ENCODE measurements at regions not wholly inside any gene's neighbourhood (a gene's known extent, or its start where the extent isn't known, plus 50 kb on each side); places are given as distances from the start of the nearest gene placed in this dataset.

- no peak for TF ChIP-seq GATA3 (IDR thresholded peaks at IDR 0.05; ENCODE audit: low read depth, low read length)
- no peak for TF ChIP-seq GATA2 (IDR thresholded peaks at IDR 0.05; ENCODE audit: low read depth, low read length)
These were observed 111.7 kb upstream of the TMEM161B start for GRCh38 chr5:88380332-88380731.

DNA sequence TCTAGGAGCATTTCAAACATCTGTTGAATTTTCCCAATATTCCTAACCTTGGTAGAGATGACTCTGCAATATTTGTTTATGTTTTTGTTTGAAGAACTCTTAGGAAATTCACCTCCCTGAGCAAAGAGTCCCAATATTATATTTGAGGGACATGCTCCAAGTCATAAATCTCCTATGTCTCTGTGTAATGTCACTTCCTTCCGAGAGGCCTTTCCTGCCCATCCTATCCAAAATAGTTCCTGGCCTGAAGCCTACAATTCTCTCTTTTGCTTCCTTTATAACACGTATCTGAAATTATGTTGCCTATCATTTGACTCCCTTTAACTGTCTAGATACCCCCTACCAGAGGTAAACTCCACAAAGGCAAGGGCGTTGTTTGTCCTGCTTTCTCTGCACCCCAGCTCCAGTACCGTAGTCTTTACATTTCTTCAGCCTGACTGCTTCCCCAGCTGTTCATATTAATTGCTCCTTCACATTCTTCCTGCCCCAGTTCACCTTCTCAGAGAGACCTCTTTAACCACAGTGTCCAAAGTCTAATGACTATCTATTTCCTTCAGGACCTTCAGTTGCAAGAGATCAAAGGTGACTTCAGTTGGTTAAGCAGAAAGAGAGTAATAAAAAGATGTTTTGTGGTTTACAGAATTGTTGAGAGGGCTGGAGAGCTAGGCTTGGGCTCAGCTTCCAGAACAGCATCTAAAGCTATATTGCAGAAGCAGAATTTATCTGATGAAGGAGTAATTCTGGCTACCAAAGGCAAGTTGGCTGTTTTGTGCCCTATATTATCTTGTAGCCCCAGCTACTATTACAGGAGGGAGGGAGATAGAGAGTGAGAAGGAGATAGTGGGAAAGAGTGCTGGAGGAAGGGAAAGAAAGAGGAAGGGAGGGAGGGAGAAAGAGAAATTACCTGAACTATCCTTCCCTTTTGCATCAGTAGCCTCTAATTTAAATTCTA lies 109.3 kb upstream of the TMEM161B start:
- no peak for TF ChIP-seq GATA3 (IDR thresholded peaks at IDR 0.05; ENCODE audit: low read depth, low read length)
- no peak for TF ChIP-seq GATA2 (IDR thresholded peaks at IDR 0.05; ENCODE audit: low read depth, low read length)

GRCh38 chr5:88377240-88377639 lies 108.6 kb upstream of the TMEM161B start:
- TF ChIP-seq GATA3 (IDR thresholded peaks at IDR 0.05; ENCODE audit: low read depth, low read length) (no peak), GATA2 (IDR thresholded peaks at IDR 0.05; ENCODE audit: low read depth, low read length) (no peak)

DNA sequence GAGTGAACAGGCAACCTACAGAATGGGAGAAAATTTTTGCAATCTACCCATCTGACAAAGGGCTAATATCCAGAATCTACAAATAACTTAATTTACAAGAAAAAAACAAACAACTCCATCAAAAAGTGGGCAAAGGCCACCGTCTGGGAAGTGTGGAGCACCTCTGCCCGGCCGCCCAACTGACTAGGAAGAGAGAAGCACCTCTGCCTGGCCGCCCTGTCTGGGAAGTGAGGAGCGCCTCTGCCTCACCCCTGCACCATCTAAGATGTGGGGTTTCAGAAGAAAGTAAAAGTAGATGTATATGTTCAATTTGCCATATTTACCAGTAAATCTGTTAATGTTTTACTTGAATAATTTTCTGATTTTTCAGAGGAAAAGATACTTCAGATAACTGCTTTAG lies 108.1 kb upstream of the TMEM161B start:
- TF ChIP-seq GATA3 (IDR thresholded peaks at IDR 0.05; ENCODE audit: low read depth, low read length) (no peak), GATA2 (IDR thresholded peaks at IDR 0.05; ENCODE audit: low read depth, low read length) (no peak)

GRCh38 chr5:88374391-88374790 lies 105.7 kb upstream of the TMEM161B start:
- no peak for TF ChIP-seq GATA2 (IDR thresholded peaks at IDR 0.05; ENCODE audit: low read depth, low read length)
- TF ChIP-seq GATA3 (IDR thresholded peaks at IDR 0.05; ENCODE audit: low read depth, low read length) = no peak

DNA sequence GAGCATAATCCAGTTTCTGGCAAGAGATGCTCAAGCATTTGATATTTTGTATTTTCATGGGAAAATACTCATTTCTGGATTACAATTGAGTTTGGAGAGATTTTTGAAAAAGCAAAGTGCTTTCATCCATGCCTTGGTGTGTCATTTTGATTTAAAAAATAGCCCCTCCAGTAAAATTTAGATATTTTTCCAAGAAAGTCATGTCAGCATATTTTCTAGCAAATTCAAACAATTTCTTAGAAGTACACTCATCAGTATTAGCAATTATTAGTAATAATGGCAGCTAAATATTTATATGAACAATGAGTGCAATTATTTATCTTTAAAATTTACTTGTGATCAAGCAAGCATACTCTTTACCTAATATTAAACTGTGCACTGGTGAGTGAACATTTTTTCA lies 102.2 kb upstream of the TMEM161B start:
- TF ChIP-seq GATA2 (IDR thresholded peaks at IDR 0.05; ENCODE audit: low read depth, low read length) (no peak), GATA3 (IDR thresholded peaks at IDR 0.05; ENCODE audit: low read depth, low read length) (no peak)

DNA sequence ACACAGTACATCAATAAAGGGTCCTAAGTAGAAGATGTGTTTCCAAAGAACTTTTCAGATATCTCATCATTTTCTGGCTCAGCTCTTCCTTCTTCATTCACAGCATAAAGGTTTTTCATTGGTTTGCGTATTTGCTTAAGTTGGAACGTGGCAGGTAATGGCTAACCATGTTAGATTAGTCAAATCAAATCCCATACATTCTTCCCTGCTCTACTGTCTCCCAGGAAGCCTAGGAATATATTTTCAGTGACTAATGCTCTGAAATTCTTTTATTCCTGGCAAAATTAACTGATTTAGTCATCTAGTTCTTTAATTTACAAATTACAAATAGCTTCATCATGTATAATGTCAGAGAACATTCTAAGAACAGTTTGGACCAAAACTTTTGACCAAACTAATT lies 99.6 kb upstream of the TMEM161B start:
- TF ChIP-seq GATA3 (IDR thresholded peaks at IDR 0.05; ENCODE audit: low read depth, low read length) (no peak), GATA2 (IDR thresholded peaks at IDR 0.05; ENCODE audit: low read depth, low read length) (no peak)

GRCh38 chr5:88364991-88365390 lies 96.3 kb upstream of the TMEM161B start:
- TF ChIP-seq GATA3 (IDR thresholded peaks at IDR 0.05; ENCODE audit: low read depth, low read length) (no peak), GATA2 (IDR thresholded peaks at IDR 0.05; ENCODE audit: low read depth, low read length) (no peak)

GRCh38 chr5:88355490-88356050 lies 86.9 kb upstream of the TMEM161B start:
- TF ChIP-seq GATA3 (IDR thresholded peaks at IDR 0.05; ENCODE audit: low read depth, low read length) (no peak), GATA2 (IDR thresholded peaks at IDR 0.05; ENCODE audit: low read depth, low read length) (no peak)

DNA sequence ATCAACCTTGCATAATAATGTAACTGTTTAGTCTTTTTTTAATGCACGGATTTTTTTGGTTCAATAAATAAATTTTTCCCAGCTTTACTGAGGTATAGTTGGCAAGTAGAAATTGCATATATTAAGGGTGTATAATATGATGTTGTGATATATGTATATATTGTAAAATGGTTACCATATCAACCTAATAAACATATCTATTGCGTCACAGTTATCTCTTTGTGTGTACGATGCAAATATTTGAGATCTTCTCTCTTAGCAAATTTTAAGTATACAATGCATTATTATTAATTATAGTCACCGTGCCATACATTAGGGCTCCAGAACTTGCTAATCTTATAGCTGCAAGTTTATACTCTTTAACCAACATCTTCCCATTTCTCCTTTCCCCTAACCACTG lies 57.2 kb upstream of the TMEM161B start:
- TF ChIP-seq GATA2 (IDR thresholded peaks at IDR 0.05; ENCODE audit: low read depth, low read length) (no peak), GATA3 (IDR thresholded peaks at IDR 0.05; ENCODE audit: low read depth, low read length) (no peak)

- TF ChIP-seq GATA3 (IDR thresholded peaks at IDR 0.05; ENCODE audit: low read depth, low read length) (no peak), GATA2 (IDR thresholded peaks at IDR 0.05; ENCODE audit: low read depth, low read length) (no peak)
These were observed 54.1 kb upstream of the TMEM161B start for GRCh38 chr5:88322785-88323184.
